Anterior cingulate cortex (tissue), 58 donors: ENCODE measurements at regions not wholly inside any gene's neighbourhood (a gene's known extent, or its start where the extent isn't known, plus 50 kb on each side); places are given as distances from the start of the nearest gene placed in this dataset.

Source experiments
- DNase-seq, 58 donors: peaks; one replicate each; lab custom pipeline; 2025; lab: John Stamatoyannopoulos, UW

- no peak for DNase-seq
Observed at GRCh38 chr16:85346404-85347212, 234.3 kb upstream of the CIBAR2 start.

- peak in 6 of 58 donors; percentile 17 to 34 (median 21) for DNase-seq
Observed at GRCh38 chr16:85347213-85347591, 234.9 kb upstream of the CIBAR2 start.

- no peak for DNase-seq
Observed at GRCh38 chr16:85348065-85348840, 236.0 kb upstream of the CIBAR2 start.

- peak in 6 of 58 donors; percentile 11 to 35 (median 22) for DNase-seq
Observed at GRCh38 chr16:85348911-85349334, 236.7 kb upstream of the CIBAR2 start.

GRCh38 chr16:85349365-85350145 lies 237.3 kb upstream of the CIBAR2 start:
- DNase-seq, result no peak

- DNase-seq, result no peak
Observed at GRCh38 chr16:85350146-85350728, 238.0 kb upstream of the CIBAR2 start.

- DNase-seq, result peak in 57 of 58 donors; percentile 17 to 95 (median 82)
Observed at GRCh38 chr16:85350973-85351372, 238.7 kb upstream of the CIBAR2 start.

GRCh38 chr16:85353013-85353412 lies 240.7 kb upstream of the CIBAR2 start:
- no peak for DNase-seq

- DNase-seq, result no peak
Observed at GRCh38 chr16:85353839-85354685, 241.8 kb upstream of the CIBAR2 start.

- no peak for DNase-seq
Observed at GRCh38 chr16:85354686-85355514, 242.6 kb upstream of the CIBAR2 start.

GRCh38 chr16:85355515-85355837 lies 243.2 kb upstream of the CIBAR2 start:
- no peak for DNase-seq

- DNase-seq, result no peak
Observed at GRCh38 chr16:85356157-85356556, 243.9 kb upstream of the CIBAR2 start.

- DNase-seq, result no peak
Observed at GRCh38 chr16:85357323-85357722, 245.1 kb upstream of the CIBAR2 start.

GRCh38 chr16:85357924-85358505 lies 245.7 kb upstream of the CIBAR2 start:
- no peak for DNase-seq

- no peak for DNase-seq
Observed at GRCh38 chr16:85358704-85359146, 246.5 kb upstream of the CIBAR2 start.

- no peak for DNase-seq
Observed at GRCh38 chr16:85359147-85359822, 247.0 kb upstream of the CIBAR2 start.
